ENCODE measurements at regions not wholly inside any gene's neighbourhood (a gene's known extent, or its start where the extent isn't known, plus 50 kb on each side); places are given as distances from the start of the nearest gene placed in this dataset.

DNA sequence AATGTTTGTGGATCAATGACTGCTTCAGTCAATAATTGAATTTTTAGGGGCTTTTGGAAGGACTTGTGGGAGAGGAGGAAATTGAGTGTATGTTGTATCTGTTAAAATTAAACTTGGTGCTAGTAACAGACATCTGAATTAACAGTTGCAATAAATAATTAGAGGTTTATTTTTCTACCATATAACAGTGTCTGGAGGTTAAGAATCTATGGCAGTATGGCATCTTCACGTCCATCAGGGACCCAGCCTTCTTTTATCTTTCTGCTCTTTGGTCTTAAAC is 72.8 kb upstream of the HABP2 start:
- TF ChIP-seq, protein P1, sequence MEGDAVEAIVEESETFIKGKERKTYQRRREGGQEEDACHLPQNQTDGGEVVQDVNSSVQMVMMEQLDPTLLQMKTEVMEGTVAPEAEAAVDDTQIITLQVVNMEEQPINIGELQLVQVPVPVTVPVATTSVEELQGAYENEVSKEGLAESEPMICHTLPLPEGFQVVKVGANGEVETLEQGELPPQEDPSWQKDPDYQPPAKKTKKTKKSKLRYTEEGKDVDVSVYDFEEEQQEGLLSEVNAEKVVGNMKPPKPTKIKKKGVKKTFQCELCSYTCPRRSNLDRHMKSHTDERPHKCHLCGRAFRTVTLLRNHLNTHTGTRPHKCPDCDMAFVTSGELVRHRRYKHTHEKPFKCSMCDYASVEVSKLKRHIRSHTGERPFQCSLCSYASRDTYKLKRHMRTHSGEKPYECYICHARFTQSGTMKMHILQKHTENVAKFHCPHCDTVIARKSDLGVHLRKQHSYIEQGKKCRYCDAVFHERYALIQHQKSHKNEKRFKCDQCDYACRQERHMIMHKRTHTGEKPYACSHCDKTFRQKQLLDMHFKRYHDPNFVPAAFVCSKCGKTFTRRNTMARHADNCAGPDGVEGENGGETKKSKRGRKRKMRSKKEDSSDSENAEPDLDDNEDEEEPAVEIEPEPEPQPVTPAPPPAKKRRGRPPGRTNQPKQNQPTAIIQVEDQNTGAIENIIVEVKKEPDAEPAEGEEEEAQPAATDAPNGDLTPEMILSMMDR (conservative IDR thresholded peaks at IDR 0.05; ENCODE audit: low read length) = no peak
- TF ChIP-seq EZH2phosphoT487 (IDR thresholded peaks at IDR 0.05; ENCODE audit: borderline replicate concordance, low read depth, low read length) = no peak
- CTCF ChIA-PET (ENCODE audit: unreplicated experiment) = no interaction called here
- BruUV-seq (replicated peaks) = no TSS peak
- H3K9me3 ChIP-seq (ENCODE audit: low read length) = no peaks in the 10 kb centered on the region
- no peaks in the 10 kb centered on the region for H4K20me1 ChIP-seq (ENCODE audit: insufficient read depth, low read length)
- no peaks in the 10 kb centered on the region for H3K79me2 ChIP-seq (ENCODE audit: insufficient read depth, low read depth, low read length)
- intact Hi-C loops (cut with micrococcal nuclease; ENCODE audit: unreplicated experiment) = no loop called here
- no peaks in the 10 kb centered on the region for H3K36me3 ChIP-seq (ENCODE audit: insufficient read depth, low read length)
- H3K27ac ChIP-seq (ENCODE audit: low read depth, low read length, poor library complexity, severe bottlenecking) = no peak overlapping the region
- no peak for DNase-seq (ENCODE audit: low spot score)
- no peak overlapping the region for H3K4me3 ChIP-seq (ENCODE audit: low read depth, low read length, poor library complexity, severe bottlenecking)
- no peaks in the 10 kb centered on the region for H3K9me2 ChIP-seq (ENCODE audit: insufficient read depth, low read length)
- H3K4me2 ChIP-seq (ENCODE audit: low read length) = no peak overlapping the region
- POLR2A ChIA-PET = no interaction called here
- H2AFZ ChIP-seq (ENCODE audit: low read length) = no peak overlapping the region
- no peaks in the 10 kb centered on the region for H3K4me1 ChIP-seq (ENCODE audit: insufficient read depth, low read length, poor library complexity, severe bottlenecking)

DNA sequence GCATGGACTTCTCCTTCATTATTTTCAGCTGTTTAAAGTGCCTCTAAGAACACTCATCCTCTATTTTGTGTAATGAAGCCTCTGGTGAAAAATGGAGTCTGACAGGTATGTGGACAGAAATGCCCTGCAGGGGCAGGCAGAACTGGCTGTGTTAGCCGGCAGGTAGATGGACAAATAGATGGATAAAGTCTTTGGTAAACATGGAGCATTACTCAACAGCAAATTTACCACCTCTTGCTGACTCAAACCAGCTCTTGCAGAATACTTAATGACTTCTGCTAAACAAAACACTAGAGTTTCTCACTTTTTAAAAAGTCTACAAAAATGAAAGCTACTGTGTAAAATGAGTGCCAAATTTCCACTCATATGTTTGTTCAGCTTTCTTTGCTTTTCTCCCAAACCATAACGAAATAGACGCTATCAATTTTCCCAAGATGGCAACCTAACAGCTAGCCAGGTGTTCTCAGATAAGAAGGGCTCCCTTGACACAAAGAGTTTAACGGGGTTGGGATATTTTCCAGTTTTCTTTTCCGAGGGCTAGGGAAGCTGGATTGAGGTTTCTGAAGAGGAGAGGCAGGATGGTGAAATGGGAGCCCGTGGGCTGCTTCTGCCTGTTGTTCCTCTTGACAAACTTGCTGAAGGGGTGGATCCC is 71.9 kb upstream of the HABP2 start:
- H3K36me3 ChIP-seq (ENCODE audit: insufficient read depth, low read length) = no peaks in the 10 kb centered on the region
- intact Hi-C loops (cut with micrococcal nuclease; ENCODE audit: unreplicated experiment) = no loop called here
- ChIA-PET CTCF (ENCODE audit: unreplicated experiment) (no interaction called here), POLR2A (interaction anchor here (1.1 kb wide), 1 partner anchor 16 kb away, joined by 3 read pairs; no protein-coding TSS in a partner anchor)
- no peaks in the 10 kb centered on the region for H3K79me2 ChIP-seq (ENCODE audit: insufficient read depth, low read depth, low read length)
- H3K9me2 ChIP-seq (ENCODE audit: insufficient read depth, low read length) = no peaks in the 10 kb centered on the region
- no peak overlapping the region for H3K4me2 ChIP-seq (ENCODE audit: low read length)
- no peak overlapping the region for H3K4me3 ChIP-seq (ENCODE audit: low read depth, low read length, poor library complexity, severe bottlenecking)
- TF ChIP-seq, protein P1 (conservative IDR thresholded peaks at IDR 0.05; ENCODE audit: low read length) = no peak
- no peak for TF ChIP-seq EZH2phosphoT487 (IDR thresholded peaks at IDR 0.05; ENCODE audit: borderline replicate concordance, low read depth, low read length)
- no TSS peak for BruUV-seq (replicated peaks)
- DNase-seq (ENCODE audit: low spot score) = no peak
- no peak overlapping the region for H3K27ac ChIP-seq (ENCODE audit: low read depth, low read length, poor library complexity, severe bottlenecking)
- H3K9me3 ChIP-seq (ENCODE audit: low read length) = no peaks in the 10 kb centered on the region
- no peaks in the 10 kb centered on the region for H3K4me1 ChIP-seq (ENCODE audit: insufficient read depth, low read length, poor library complexity, severe bottlenecking)
- H4K20me1 ChIP-seq (ENCODE audit: insufficient read depth, low read length) = no peaks in the 10 kb centered on the region
- H2AFZ ChIP-seq (ENCODE audit: low read length) = no peak overlapping the region

DNA sequence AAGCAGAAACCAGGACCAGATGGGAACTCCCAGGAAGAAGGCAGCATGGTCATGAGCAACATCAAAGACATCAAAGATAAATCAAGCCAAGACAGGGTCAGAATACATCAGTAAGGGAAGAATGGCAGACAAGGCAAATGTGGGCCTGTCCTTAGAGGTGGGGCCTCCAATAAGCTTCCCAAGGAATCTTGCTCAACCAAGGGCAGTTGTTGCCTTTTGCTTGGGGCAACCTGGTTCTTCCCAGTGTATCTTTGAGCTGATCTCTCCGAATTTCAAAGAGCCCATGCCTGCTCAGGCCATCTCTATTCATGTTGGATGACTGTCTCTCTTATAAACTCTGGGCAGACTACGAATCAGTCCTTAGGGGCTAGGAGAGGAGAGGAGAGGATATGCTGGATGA is 68.4 kb upstream of the HABP2 start:
- intact Hi-C loops (cut with micrococcal nuclease; ENCODE audit: unreplicated experiment) = no loop called here
- DNase-seq (ENCODE audit: low spot score) = no peak
- no peak overlapping the region for H3K4me3 ChIP-seq (ENCODE audit: low read depth, low read length, poor library complexity, severe bottlenecking)
- BruUV-seq (replicated peaks) = no TSS peak
- H4K20me1 ChIP-seq (ENCODE audit: insufficient read depth, low read length) = no peaks in the 10 kb centered on the region
- H3K9me2 ChIP-seq (ENCODE audit: insufficient read depth, low read length) = no peaks in the 10 kb centered on the region
- POLR2A ChIA-PET = no interaction called here
- H3K36me3 ChIP-seq (ENCODE audit: insufficient read depth, low read length) = no peaks in the 10 kb centered on the region
- H3K79me2 ChIP-seq (ENCODE audit: insufficient read depth, low read depth, low read length) = no peaks in the 10 kb centered on the region
- no peaks in the 10 kb centered on the region for H3K9me3 ChIP-seq (ENCODE audit: low read length)
- no peaks in the 10 kb centered on the region for H3K4me1 ChIP-seq (ENCODE audit: insufficient read depth, low read length, poor library complexity, severe bottlenecking)
- H3K27ac ChIP-seq (ENCODE audit: low read depth, low read length, poor library complexity, severe bottlenecking) = no peak overlapping the region
- CTCF ChIA-PET (ENCODE audit: unreplicated experiment) = no interaction called here
- H2AFZ ChIP-seq (ENCODE audit: low read length) = no peak overlapping the region
- no peak for TF ChIP-seq EZH2phosphoT487 (IDR thresholded peaks at IDR 0.05; ENCODE audit: borderline replicate concordance, low read depth, low read length)
- TF ChIP-seq, protein P1 (conservative IDR thresholded peaks at IDR 0.05; ENCODE audit: low read length) = no peak
- no peak overlapping the region for H3K4me2 ChIP-seq (ENCODE audit: low read length)
